ENCODE measurements at regions not wholly inside any gene's neighbourhood (a gene's known extent, or its start where the extent isn't known, plus 50 kb on each side); places are given as distances from the start of the nearest gene placed in this dataset.

DNA sequence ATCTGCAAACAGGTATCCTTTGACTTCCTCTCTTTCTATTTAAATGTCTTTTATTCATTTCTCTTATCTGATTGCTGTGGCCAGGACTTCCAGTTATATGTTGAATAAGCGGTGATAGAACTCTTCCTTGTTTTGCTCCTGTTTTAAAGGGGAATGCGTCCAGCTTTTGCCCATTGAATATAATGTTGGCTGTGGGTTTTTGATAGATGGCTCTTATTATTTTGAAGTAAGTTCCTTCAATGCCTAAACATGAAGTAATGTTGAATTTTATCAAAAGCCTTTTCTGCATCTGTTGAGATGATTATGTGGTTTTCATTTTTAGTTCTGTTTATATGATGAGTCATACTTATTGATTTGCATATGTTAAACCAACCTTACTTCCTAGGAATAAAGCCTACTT lies 300.5 kb upstream of the CTNND2 start (continued):
- TF ChIP-seq POLR2A (IDR thresholded peaks at IDR 0.05; ENCODE audit: borderline replicate concordance, extremely low read depth, insufficient read depth, insufficient read length) (no peak), FOSL1 (IDR thresholded peaks at IDR 0.05; ENCODE audit: low read depth) (no peak)
- TF ChIP-seq, protein P1, sequence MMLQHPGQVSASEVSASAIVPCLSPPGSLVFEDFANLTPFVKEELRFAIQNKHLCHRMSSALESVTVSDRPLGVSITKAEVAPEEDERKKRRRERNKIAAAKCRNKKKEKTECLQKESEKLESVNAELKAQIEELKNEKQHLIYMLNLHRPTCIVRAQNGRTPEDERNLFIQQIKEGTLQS (IDR thresholded peaks at IDR 0.05), result no peak

DNA sequence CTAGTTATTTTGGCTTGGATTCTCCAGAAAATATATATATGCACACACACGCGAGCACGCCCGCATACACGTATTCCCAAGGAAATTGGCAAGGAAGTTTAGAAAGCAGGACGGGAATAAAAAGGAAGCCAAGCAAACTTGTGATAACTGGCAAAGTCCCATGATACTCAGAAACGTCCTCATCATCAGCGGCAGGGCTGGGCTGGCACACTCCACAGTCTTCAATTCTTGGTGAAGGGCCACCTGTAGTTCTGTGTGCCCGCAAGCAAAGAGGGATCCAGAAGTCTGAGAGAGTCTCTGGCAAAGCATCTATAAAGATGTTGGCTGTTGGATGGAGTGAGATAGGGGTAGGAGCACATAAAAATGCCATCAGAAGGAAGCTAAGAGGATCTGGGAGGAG lies 289.3 kb upstream of the CTNND2 start:
- RAD21 ChIA-PET (ENCODE audit: low non-redundant PET in 1 of 2, low total read pairs in 2 of 2, uncharacterized antibody in 2 of 2, unreplicated experiment in 2 of 2), result no interaction called here
- H3K9me2 ChIP-seq (ENCODE audit: insufficient read depth), result no peaks in the 10 kb centered on the region
- no peak for DNase-seq (ENCODE audit: low read depth, low spot score)
- H3K9ac ChIP-seq (ENCODE audit: low read length), result no peak overlapping the region
- no peak overlapping the region for H2AFZ ChIP-seq (ENCODE audit: low read depth, low read length, poor library complexity, severe bottlenecking)
- H3K4me2 ChIP-seq (ENCODE audit: low read length), result no peak overlapping the region
- CTCF ChIA-PET, result no interaction called here
- TF ChIP-seq, protein P2, sequence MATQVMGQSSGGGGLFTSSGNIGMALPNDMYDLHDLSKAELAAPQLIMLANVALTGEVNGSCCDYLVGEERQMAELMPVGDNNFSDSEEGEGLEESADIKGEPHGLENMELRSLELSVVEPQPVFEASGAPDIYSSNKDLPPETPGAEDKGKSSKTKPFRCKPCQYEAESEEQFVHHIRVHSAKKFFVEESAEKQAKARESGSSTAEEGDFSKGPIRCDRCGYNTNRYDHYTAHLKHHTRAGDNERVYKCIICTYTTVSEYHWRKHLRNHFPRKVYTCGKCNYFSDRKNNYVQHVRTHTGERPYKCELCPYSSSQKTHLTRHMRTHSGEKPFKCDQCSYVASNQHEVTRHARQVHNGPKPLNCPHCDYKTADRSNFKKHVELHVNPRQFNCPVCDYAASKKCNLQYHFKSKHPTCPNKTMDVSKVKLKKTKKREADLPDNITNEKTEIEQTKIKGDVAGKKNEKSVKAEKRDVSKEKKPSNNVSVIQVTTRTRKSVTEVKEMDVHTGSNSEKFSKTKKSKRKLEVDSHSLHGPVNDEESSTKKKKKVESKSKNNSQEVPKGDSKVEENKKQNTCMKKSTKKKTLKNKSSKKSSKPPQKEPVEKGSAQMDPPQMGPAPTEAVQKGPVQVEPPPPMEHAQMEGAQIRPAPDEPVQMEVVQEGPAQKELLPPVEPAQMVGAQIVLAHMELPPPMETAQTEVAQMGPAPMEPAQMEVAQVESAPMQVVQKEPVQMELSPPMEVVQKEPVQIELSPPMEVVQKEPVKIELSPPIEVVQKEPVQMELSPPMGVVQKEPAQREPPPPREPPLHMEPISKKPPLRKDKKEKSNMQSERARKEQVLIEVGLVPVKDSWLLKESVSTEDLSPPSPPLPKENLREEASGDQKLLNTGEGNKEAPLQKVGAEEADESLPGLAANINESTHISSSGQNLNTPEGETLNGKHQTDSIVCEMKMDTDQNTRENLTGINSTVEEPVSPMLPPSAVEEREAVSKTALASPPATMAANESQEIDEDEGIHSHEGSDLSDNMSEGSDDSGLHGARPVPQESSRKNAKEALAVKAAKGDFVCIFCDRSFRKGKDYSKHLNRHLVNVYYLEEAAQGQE (IDR thresholded peaks at IDR 0.05; ENCODE audit: low read depth), result no peak
- TF ChIP-seq, protein P3, sequence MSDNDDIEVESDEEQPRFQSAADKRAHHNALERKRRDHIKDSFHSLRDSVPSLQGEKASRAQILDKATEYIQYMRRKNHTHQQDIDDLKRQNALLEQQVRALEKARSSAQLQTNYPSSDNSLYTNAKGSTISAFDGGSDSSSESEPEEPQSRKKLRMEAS (IDR thresholded peaks at IDR 0.05), result no peak
- TF ChIP-seq YY1 (IDR thresholded peaks at IDR 0.05; ENCODE audit: extremely low read depth, insufficient replicate concordance, low read depth, low read length) (no peak), EGR1 (IDR thresholded peaks at IDR 0.05; ENCODE audit: low read depth) (no peak), SRF (IDR thresholded peaks at IDR 0.05; ENCODE audit: low read depth) (no peak), EZH2 (IDR thresholded peaks at IDR 0.05) (no peak)
- H3K4me1 ChIP-seq (ENCODE audit: control insufficient read depth in 1 of 2, insufficient read depth in 2 of 2, low read length in 2 of 2), result no peaks in the 10 kb centered on the region
- no peak for ATAC-seq
- H4K20me1 ChIP-seq (ENCODE audit: insufficient read depth), result no peaks in the 10 kb centered on the region
- no peaks in the 10 kb centered on the region for H3K79me2 ChIP-seq (ENCODE audit: insufficient read depth, low read length)
- H3K4me3 ChIP-seq (replicated peaks in 1 of 2; ENCODE audit: low read depth in 1 of 2, low read length in 2 of 2), result no peak overlapping the region
- H3K27ac ChIP-seq (ENCODE audit: low read depth, low read length), result no peak overlapping the region
- peaks cover 13 to 24% of the 10 kb centered on the region in 2 experiments; a peak in 2 of 4 replicates for H3K9me3 ChIP-seq (ENCODE audit: control insufficient read depth in 1 of 2, insufficient read depth in 1 of 2, low read depth in 1 of 2, low read length in 2 of 2)
- H3K36me3 ChIP-seq (ENCODE audit: control insufficient read depth in 1 of 2, insufficient read depth in 2 of 2, low read length in 2 of 2), result no peaks in the 10 kb centered on the region
- intact Hi-C loops (cut with micrococcal nuclease), result no loop called here
- POLR2A ChIA-PET, result no interaction called here
- BruUV-seq (replicated peaks), result no TSS peak
- H3K27me3 ChIP-seq (ENCODE audit: insufficient read depth, low read length), result no peaks in the 10 kb centered on the region

Measured in HCT116 (cell line).